ENCODE measurements at regions not wholly inside any gene's neighbourhood (a gene's known extent, or its start where the extent isn't known, plus 50 kb on each side); places are given as distances from the start of the nearest gene placed in this dataset.
A peak's percentile ranks its signal among the peaks of the same experiment; 100 is the strongest.

GRCh38 chr4:15299627-15300026, 128.2 kb upstream of the C1QTNF7 start:
- H3K36me3 ChIP-seq, result no peaks in the 10 kb centered on the region
- no peak for DNase-seq (ENCODE audit: low spot score)
- no peak overlapping the region for H3K27ac ChIP-seq
- H3K9me3 ChIP-seq, result no peaks in the 10 kb centered on the region
- H3K4me1 ChIP-seq (ENCODE audit: control insufficient read depth in 1 of 2, low read depth in 2 of 2), result peaks cover 5 to 42% of the 10 kb centered on the region in 2 donors
- no peak for ATAC-seq (ENCODE audit: insufficient number of reproducible peaks, low FRiP score, low read depth)
- no peak overlapping the region for H3K4me3 ChIP-seq
- no peak for TF ChIP-seq CTCF (IDR thresholded peaks at IDR 0.05)
- H3K27me3 ChIP-seq (replicated peaks; ENCODE audit: insufficient read depth), result no peaks in the 10 kb centered on the region

GRCh38 chr4:15303052-15303641, 124.7 kb upstream of the C1QTNF7 start:
- no peaks in the 10 kb centered on the region for H3K27me3 ChIP-seq (replicated peaks; ENCODE audit: insufficient read depth)
- H3K36me3 ChIP-seq, result no peaks in the 10 kb centered on the region
- H3K9me3 ChIP-seq, result no peaks in the 10 kb centered on the region
- H3K4me1 ChIP-seq (ENCODE audit: control insufficient read depth in 1 of 2, low read depth in 2 of 2), result peaks cover 3 to 40% of the 10 kb centered on the region in 2 donors
- TF ChIP-seq CTCF (IDR thresholded peaks at IDR 0.05), result no peak
- no peak for DNase-seq (ENCODE audit: low spot score)
- H3K27ac ChIP-seq, result no peak overlapping the region
- H3K4me3 ChIP-seq, result no peak overlapping the region
- ATAC-seq (ENCODE audit: insufficient number of reproducible peaks, low FRiP score, low read depth), result no peak

- no peak for TF ChIP-seq CTCF (IDR thresholded peaks at IDR 0.05)
- ATAC-seq (ENCODE audit: insufficient number of reproducible peaks, low FRiP score, low read depth), result no peak
- peaks cover 13 to 18% of the 10 kb centered on the region in 2 donors for H3K4me1 ChIP-seq (ENCODE audit: control insufficient read depth in 1 of 2, low read depth in 2 of 2)
- H3K27ac ChIP-seq, result peak overlapping the region in 1 of 2 donors; percentile 50
- no peaks in the 10 kb centered on the region for H3K27me3 ChIP-seq (replicated peaks; ENCODE audit: insufficient read depth)
- DNase-seq (ENCODE audit: low spot score), result no peak
- no peaks in the 10 kb centered on the region for H3K36me3 ChIP-seq
- peak overlapping the region; percentile 7 for H3K4me3 ChIP-seq
- no peaks in the 10 kb centered on the region for H3K9me3 ChIP-seq
These were observed 112.9 kb upstream of the C1QTNF7 start for GRCh38 chr4:15314974-15315373.

- no peaks in the 10 kb centered on the region for H3K36me3 ChIP-seq
- H3K27ac ChIP-seq, result no peak overlapping the region
- H3K27me3 ChIP-seq (replicated peaks; ENCODE audit: insufficient read depth), result no peaks in the 10 kb centered on the region
- H3K4me1 ChIP-seq (ENCODE audit: control insufficient read depth in 1 of 2, low read depth in 2 of 2), result peaks cover 29 to 41% of the 10 kb centered on the region in 2 donors
- no peak for ATAC-seq (ENCODE audit: insufficient number of reproducible peaks, low FRiP score, low read depth)
- no peak overlapping the region for H3K4me3 ChIP-seq
- H3K9me3 ChIP-seq, result no peaks in the 10 kb centered on the region
- DNase-seq (ENCODE audit: low spot score), result no peak
- TF ChIP-seq CTCF (IDR thresholded peaks at IDR 0.05), result no peak
These were observed 110.6 kb upstream of the C1QTNF7 start for GRCh38 chr4:15317246-15317645.

- Histone ChIP-seq H3K36me3 (no peaks in the 10 kb centered on the region), H3K27ac (no peak overlapping the region), H3K4me3 (no peak overlapping the region), H3K4me1 (ENCODE audit: control insufficient read depth in 1 of 2, low read depth in 2 of 2) (peaks cover 32 to 44% of the 10 kb centered on the region in 2 donors), H3K27me3 (replicated peaks; ENCODE audit: insufficient read depth) (no peaks in the 10 kb centered on the region), H3K9me3 (no peaks in the 10 kb centered on the region)
- no peak for DNase-seq (ENCODE audit: low spot score)
- TF ChIP-seq CTCF (IDR thresholded peaks at IDR 0.05), result no peak
- no peak for ATAC-seq (ENCODE audit: insufficient number of reproducible peaks, low FRiP score, low read depth)
These were observed 109.0 kb upstream of the C1QTNF7 start for GRCh38 chr4:15318621-15319348.
